Choroid plexus epithelial cell (primary cell): ENCODE measurements at regions not wholly inside any gene's neighbourhood (a gene's known extent, or its start where the extent isn't known, plus 50 kb on each side); places are given as distances from the start of the nearest gene placed in this dataset.
A peak's percentile ranks its signal among the peaks of the same experiment; 100 is the strongest.

ENCODE experiments used
- DNase-seq: peaks from one replicate; pipeline ENCODE4 v3.0.0-alpha.2; 2010; ENCODE audit warnings: low read depth
- H3K4me3 ChIP-seq: 2 replicates; pipeline ENCODE4 v1.5.1; 2011; ENCODE audit warnings: low read depth, mild to moderate bottlenecking, control low read depth, low read length, moderate library complexity
- CTCF ChIP-seq: conservative IDR thresholded peaks from 2 replicates; pipeline ENCODE4 v1.5.1; 2011; ENCODE audit warnings: low read depth, mild to moderate bottlenecking, control low read depth, inconsistent platforms, low read length, moderate library complexity

GRCh38 chr6:113636357-113636824 is 220.8 kb upstream of the MARCKS start:
- peak; percentile 81 for DNase-seq
- H3K4me3 ChIP-seq = no peak overlapping the region
- no peak for TF ChIP-seq CTCF

DNA sequence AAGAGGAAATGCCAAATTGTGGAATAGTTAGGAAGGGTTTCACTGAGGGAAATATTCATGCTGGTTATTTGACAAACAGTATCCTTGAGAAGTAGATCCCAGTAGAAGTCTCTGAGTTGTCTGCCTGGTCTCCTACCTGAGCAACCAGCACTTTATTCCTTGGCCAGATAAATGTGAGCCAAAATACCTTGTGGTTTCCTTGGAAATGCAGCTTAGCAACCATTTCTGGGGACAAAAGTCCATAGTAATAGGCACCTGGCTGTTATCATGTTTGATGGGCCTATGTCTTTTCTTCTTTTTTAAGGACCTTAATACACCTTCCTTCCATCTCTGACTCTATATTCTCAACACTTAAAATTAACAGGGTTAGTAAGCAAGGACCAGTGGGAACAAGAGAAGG is 217.1 kb upstream of the MARCKS start:
- no peak for TF ChIP-seq CTCF
- H3K4me3 ChIP-seq = no peak overlapping the region
- no peak for DNase-seq

GRCh38 chr6:113642001-113642713 is 215.0 kb upstream of the MARCKS start:
- no peak for TF ChIP-seq CTCF
- DNase-seq = no peak
- H3K4me3 ChIP-seq = no peak overlapping the region

- TF ChIP-seq CTCF = no peak
- DNase-seq = peak; percentile 38
- H3K4me3 ChIP-seq = no peak overlapping the region
These were observed 214.3 kb upstream of the MARCKS start for GRCh38 chr6:113642714-113643406.

DNA sequence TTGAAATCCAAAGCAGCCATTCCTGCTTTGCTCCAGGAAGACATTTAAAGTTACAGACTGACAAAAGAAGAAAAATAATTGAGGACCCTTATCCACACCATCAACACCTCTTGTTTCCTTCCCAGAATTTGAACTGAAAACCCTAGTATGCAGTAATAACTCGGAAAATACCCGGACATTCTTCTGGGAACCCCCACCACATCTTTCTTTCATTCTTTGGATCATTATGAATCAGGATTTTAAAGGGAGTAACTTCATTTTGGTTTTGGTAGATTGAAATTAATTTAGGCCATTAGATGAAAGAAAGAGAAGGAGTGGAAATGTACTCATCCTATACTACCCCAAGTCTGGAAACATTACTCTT is 213.8 kb upstream of the MARCKS start:
- no peak for TF ChIP-seq CTCF
- H3K4me3 ChIP-seq = no peak overlapping the region
- DNase-seq = no peak

DNA sequence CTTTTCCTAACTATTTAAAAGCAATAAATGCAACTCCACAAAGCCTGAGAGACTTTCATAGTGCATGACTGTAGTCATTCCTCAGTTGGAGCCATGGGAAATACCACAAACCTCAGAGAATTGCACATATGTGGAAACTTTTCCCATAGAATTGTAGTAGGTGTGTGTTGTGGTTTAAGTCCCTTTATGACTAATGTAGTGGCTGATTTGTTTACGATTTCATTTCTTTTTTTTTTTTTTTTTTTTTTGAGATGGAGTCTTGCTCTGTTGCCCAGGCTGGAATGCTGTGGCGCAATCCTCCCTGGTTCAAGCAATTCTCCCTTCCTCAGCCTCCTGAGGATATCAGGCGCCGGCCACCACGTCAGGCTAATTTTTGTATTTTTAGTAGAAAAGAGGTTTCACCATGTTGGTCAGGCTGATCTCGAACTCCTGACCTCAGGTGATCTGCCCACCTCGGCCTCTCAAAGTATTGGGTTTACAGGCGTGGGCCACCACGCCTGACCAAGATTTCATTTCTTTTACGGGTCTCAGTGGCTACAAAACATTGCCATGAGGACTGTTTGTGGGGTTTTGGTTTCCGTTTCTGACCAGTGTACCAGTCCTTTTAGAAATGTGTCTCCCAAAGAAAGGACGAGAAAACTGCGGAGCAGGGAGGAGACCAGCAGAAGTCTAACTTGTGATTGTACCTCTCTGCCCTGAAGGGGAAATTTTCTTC is 212.1 kb upstream of the MARCKS start:
- TF ChIP-seq CTCF = no peak
- no peak overlapping the region for H3K4me3 ChIP-seq
- peak; percentile 96 for DNase-seq

DNA sequence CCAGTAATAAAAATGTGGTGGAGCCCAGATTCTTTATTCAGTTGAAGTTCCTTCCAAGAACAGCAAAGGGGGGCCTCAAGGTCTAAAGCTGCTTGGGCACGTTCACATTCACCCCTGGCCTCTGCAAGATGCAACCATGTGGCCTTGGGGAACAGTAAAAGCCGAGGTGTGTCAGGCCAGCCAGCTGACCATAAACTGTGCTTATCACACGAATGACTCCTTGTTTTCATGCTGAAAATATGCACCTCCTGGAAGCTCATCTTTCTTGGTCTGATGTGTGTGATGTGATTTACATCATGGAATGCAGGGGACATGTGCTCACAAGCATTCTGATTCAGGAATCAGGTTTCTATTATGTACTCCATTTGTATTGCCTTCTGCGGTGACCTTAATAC is 211.6 kb upstream of the MARCKS start:
- no peak overlapping the region for H3K4me3 ChIP-seq
- no peak for TF ChIP-seq CTCF
- peak; percentile 96 for DNase-seq
